GM23248 (cell line): ENCODE measurements at regions not wholly inside any gene's neighbourhood (a gene's known extent, or its start where the extent isn't known, plus 50 kb on each side); places are given as distances from the start of the nearest gene placed in this dataset.

Experiments used
- DNase-seq: peaks from one replicate; pipeline ENCODE4 v3.0.0-alpha.2; 2015
- H2AFZ ChIP-seq: fragments of 200-600 bp; sonication (generic); 2 replicates; pipeline ENCODE4 v1.6.1; 2016; ENCODE audit warnings: antibody characterized with exemption
- H3F3A ChIP-seq: fragments of 200-600 bp; sonication (generic); 2 replicates; pipeline ENCODE4 v1.6.1; 2016; ENCODE audit warnings: mild to moderate bottlenecking, antibody characterized with exemption, mixed run types; ENCODE audit not compliant: insufficient read depth
- H3K27ac ChIP-seq: fragments of 200-600 bp; sonication (generic); 2 replicates; pipeline ENCODE4 v1.5.1; 2016; ENCODE audit warnings: mild to moderate bottlenecking
- H3K27me3 ChIP-seq: fragments of 200-600 bp; sonication (generic); replicated peaks from 2 replicates; pipeline ENCODE4 v1.6.1; 2016; ENCODE audit warnings: mild to moderate bottlenecking; ENCODE audit not compliant: insufficient read depth
- H3K36me3 ChIP-seq: fragments of 200-600 bp; sonication (generic); 2 replicates; pipeline ENCODE4 v1.6.1; 2016; ENCODE audit warnings: low read depth, mild to moderate bottlenecking
- H3K4me1 ChIP-seq: fragments of 200-600 bp; sonication (generic); 2 replicates; pipeline ENCODE4 v1.6.1; 2016; ENCODE audit warnings: mild to moderate bottlenecking; ENCODE audit not compliant: insufficient read depth
- H3K4me2 ChIP-seq: fragments of 200-600 bp; sonication (generic); one replicate; pipeline ENCODE4 v1.6.1; 2016; ENCODE audit warnings: mild to moderate bottlenecking; ENCODE audit not compliant: unreplicated experiment
- H3K4me3 ChIP-seq: fragments of 200-600 bp; sonication (generic); 2 replicates; pipeline ENCODE4 v1.5.1; 2016; ENCODE audit warnings: mild to moderate bottlenecking
- H3K79me2 ChIP-seq: fragments of 200-600 bp; sonication (generic); 2 replicates; pipeline ENCODE4 v1.6.1; 2016; ENCODE audit warnings: mild to moderate bottlenecking; ENCODE audit not compliant: insufficient read depth
- H3K9ac ChIP-seq: fragments of 200-600 bp; sonication (generic); 2 replicates; pipeline ENCODE4 v1.6.1; 2016; ENCODE audit warnings: mild to moderate bottlenecking
- H3K9me2 ChIP-seq: fragments of 200-600 bp; sonication (generic); 2 replicates; pipeline ENCODE4 v1.6.1; 2016; ENCODE audit warnings: mixed run types, mild to moderate bottlenecking, moderate library complexity; ENCODE audit not compliant: insufficient read depth
- H3K9me3 ChIP-seq: fragments of 200-600 bp; sonication (generic); one replicate; pipeline ENCODE4 v1.6.1; 2017; ENCODE audit warnings: low read depth
- H4K20me1 ChIP-seq: fragments of 200-600 bp; sonication (generic); 2 replicates; pipeline ENCODE4 v1.6.0; 2016; ENCODE audit not compliant: insufficient read depth
- EZH2 ChIP-seq: fragments of 200-600 bp; sonication (generic); IDR thresholded peaks from 2 replicates; pipeline ENCODE4 v1.6.1; 2018; ENCODE audit warnings: antibody characterized with exemption, mild to moderate bottlenecking; ENCODE audit not compliant: insufficient read depth, poor library complexity, severe bottlenecking
- EZH2phosphoT487 ChIP-seq: fragments of 200-600 bp; sonication (generic); IDR thresholded peaks from 2 replicates; pipeline ENCODE4 v1.6.1; 2018; ENCODE audit warnings: antibody characterized with exemption, moderate library complexity, mild to moderate bottlenecking, low read depth; ENCODE audit not compliant: insufficient read depth
- WGBS, 2 experiments: methylation state at CpG; one replicate each; pipeline ENCODE4 v1.1.6; 2015 to 2017; ENCODE audit warnings: low lambda C conversion rate in 2 of 2, low coverage in 1 of 2; ENCODE audit errors: missing lambda C conversion rate in 2 of 2; 5-methylcytosine and 5-hydroxymethylcytosine counted together
- in situ Hi-C: fragments of 300-500 bp; cut with MboI; formaldehyde crosslinking; loops from 2 replicates; pipeline ENCODE4 v1.15.0; 2020

DNA sequence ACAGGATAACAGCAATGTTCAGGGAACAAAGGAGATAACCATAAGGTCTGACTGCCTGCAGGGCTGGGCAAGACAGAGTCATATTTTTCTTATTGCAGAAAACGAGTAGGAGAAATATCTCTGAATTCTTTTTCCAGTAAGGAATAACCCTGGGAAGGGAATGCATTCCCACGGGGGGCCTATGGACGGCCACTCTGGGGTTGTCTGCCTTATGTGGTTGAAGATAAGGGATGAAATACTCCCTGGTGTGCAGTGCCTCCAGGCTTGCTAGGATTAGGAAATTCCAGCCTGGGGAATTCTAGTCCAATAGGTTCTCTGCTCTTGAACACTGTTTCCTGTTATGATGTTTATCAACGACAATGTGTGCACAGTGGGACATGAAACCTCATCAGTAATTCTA is 185.3 kb upstream of the HSFY2 start:
- Histone ChIP-seq H3K27ac (no peak overlapping the region), H2AFZ (no peak overlapping the region), H3K4me2 (no peak overlapping the region), H3K36me3 (no peaks in the 10 kb centered on the region), H3K9me3 (no peaks in the 10 kb centered on the region), H3K27me3 (no peaks in the 10 kb centered on the region), H3K4me1 (no peaks in the 10 kb centered on the region), H3K9ac (no peak overlapping the region), H3K4me3 (no peak overlapping the region), H3K9me2 (no peaks in the 10 kb centered on the region), H4K20me1 (no peaks in the 10 kb centered on the region), H3F3A (no peaks in the 10 kb centered on the region), H3K79me2 (no peaks in the 10 kb centered on the region)
- DNase-seq: no peak
- 78 to 89% methylated on average over 4 of the region's 4 CpGs for WGBS, 2 experiments
- TF ChIP-seq EZH2phosphoT487: no peak
- no peak for TF ChIP-seq EZH2
- in situ Hi-C loops: no loop called here

DNA sequence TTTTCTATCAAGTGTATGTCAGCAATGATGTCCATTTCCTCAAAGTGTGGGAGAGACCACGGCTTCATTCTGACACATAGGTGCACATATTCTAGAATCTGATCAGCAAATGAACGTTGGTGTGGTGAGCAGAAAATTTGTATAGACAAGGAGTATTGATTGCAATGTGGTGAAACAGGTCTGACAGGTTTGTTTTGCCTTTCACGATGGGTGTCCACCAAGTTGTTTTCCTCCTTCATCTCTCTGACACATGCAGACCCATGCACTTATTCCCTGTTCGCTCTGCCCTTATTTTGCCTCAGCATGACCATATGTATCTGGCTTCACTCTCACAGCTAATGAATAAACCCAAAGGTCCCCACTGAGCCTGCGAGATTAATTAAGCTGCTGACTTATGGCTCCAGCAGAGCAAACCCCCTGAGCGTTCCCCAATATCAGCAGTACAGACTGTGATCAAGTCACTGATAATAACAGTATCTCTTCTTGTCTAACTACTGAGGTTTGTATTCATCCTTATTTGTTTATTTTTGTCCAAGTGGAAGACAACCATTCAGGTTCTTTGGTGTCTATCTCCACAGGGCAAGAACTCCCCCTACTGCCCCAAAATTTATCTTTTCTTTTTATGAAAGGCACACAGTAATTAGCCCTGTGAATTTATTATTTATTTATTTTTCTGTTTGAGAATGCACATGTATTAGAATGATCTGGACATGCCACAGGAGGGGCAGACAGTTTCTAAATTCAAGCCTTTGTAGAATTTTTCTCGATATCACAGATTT is 178.3 kb upstream of the HSFY2 start:
- no peaks in the 10 kb centered on the region for H3K79me2 ChIP-seq
- H3K4me3 ChIP-seq: no peak overlapping the region
- no peaks in the 10 kb centered on the region for H3F3A ChIP-seq
- H3K36me3 ChIP-seq: no peaks in the 10 kb centered on the region
- no peaks in the 10 kb centered on the region for H4K20me1 ChIP-seq
- no peak overlapping the region for H3K4me2 ChIP-seq
- no peak for TF ChIP-seq EZH2phosphoT487
- TF ChIP-seq EZH2: no peak
- no peak overlapping the region for H2AFZ ChIP-seq
- H3K9ac ChIP-seq: no peak overlapping the region
- no peak overlapping the region for H3K27ac ChIP-seq
- H3K9me3 ChIP-seq: no peaks in the 10 kb centered on the region
- in situ Hi-C loops: no loop called here
- 0 out of 2 replicates have a peak, but pooled peaks cover 6% of the 10 kb centered on the region for H3K4me1 ChIP-seq
- DNase-seq: peak; percentile 4
- H3K9me2 ChIP-seq: no peaks in the 10 kb centered on the region
- WGBS, 2 experiments: 97 to 100% methylated on average over 7 of the region's 7 CpGs
- no peaks in the 10 kb centered on the region for H3K27me3 ChIP-seq

DNA sequence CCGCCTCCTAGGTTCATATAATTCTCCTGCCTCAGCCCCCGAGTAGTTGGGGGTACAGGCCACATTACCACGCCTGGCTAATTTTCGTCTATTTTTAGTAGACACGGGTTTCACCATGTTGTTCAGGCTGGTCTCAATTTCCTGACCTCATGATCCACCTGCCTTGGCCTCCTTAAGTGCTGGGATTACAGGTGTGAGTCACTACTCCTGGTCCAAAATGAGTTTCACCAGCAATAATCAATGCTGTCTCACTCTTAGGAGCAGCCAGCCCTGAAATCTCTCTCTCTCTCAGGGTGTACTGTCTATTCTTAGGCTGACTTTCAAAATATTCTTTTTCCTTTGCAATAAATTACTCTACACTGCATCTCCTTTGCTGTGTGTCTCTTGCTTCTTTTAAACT is 177.5 kb upstream of the HSFY2 start:
- H4K20me1 ChIP-seq: no peaks in the 10 kb centered on the region
- H3K27ac ChIP-seq: no peak overlapping the region
- H3K9me2 ChIP-seq: no peaks in the 10 kb centered on the region
- in situ Hi-C loops: no loop called here
- no peak overlapping the region for H3K4me3 ChIP-seq
- no peak overlapping the region for H2AFZ ChIP-seq
- no peak overlapping the region for H3K9ac ChIP-seq
- H3K27me3 ChIP-seq: no peaks in the 10 kb centered on the region
- H3K9me3 ChIP-seq: no peaks in the 10 kb centered on the region
- H3K4me1 ChIP-seq: 0 out of 2 replicates have a peak, but pooled peaks cover 6% of the 10 kb centered on the region
- H3F3A ChIP-seq: no peaks in the 10 kb centered on the region
- DNase-seq: no peak
- H3K36me3 ChIP-seq: no peaks in the 10 kb centered on the region
- WGBS, 2 experiments: 95 to 98% methylated on average over 5 of the region's 5 CpGs
- no peak for TF ChIP-seq EZH2
- no peak for TF ChIP-seq EZH2phosphoT487
- no peak overlapping the region for H3K4me2 ChIP-seq
- no peaks in the 10 kb centered on the region for H3K79me2 ChIP-seq

GRCh38 chrY:18936831-18937230 is 163.3 kb upstream of the HSFY2 start:
- no peaks in the 10 kb centered on the region for H3K27me3 ChIP-seq
- no peaks in the 10 kb centered on the region for H3K79me2 ChIP-seq
- TF ChIP-seq EZH2phosphoT487 (no peak), EZH2 (no peak)
- H3K27ac ChIP-seq: no peak overlapping the region
- no peaks in the 10 kb centered on the region for H3K4me1 ChIP-seq
- no peak overlapping the region for H3K4me3 ChIP-seq
- no peaks in the 10 kb centered on the region for H3K9me2 ChIP-seq
- no peak overlapping the region for H2AFZ ChIP-seq
- H3K36me3 ChIP-seq: no peaks in the 10 kb centered on the region
- H4K20me1 ChIP-seq: no peaks in the 10 kb centered on the region
- H3F3A ChIP-seq: no peaks in the 10 kb centered on the region
- no peak overlapping the region for H3K4me2 ChIP-seq
- no peak overlapping the region for H3K9ac ChIP-seq
- no peak for DNase-seq
- in situ Hi-C loops: no loop called here
- no peaks in the 10 kb centered on the region for H3K9me3 ChIP-seq

DNA sequence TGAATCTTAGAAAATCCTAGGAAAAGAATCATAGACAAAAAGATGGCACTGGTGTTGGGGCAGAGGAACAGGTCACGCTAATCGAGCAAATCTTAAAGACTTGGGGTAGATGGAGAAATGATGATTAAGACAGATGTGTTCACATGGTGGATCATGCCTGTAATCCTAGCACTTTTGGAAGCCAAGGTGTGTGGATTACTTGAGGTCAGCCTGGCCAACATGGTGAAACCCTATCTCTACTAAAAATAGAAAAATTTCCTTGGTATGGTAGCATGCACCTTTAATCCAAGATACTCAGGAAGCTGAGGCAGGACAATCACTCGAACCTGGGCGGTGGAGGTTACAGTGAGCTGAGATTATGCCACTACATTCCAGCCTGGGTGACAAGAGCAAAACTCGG is 145.7 kb upstream of the HSFY2 start:
- 87 to 88% methylated on average over 5 of the region's 5 CpGs for WGBS, 2 experiments
- in situ Hi-C loops: no loop called here

More for the DNA sequence above, 145.7 kb upstream of the HSFY2 start:
- H3K27me3 ChIP-seq: no peaks in the 10 kb centered on the region
- no peaks in the 10 kb centered on the region for H3K36me3 ChIP-seq
- DNase-seq: no peak
- no peaks in the 10 kb centered on the region for H4K20me1 ChIP-seq
- no peaks in the 10 kb centered on the region for H3K9me2 ChIP-seq
- H3K9ac ChIP-seq: no peak overlapping the region
- H3K9me3 ChIP-seq: no peaks in the 10 kb centered on the region
- H3K79me2 ChIP-seq: no peaks in the 10 kb centered on the region
- no peaks in the 10 kb centered on the region for H3F3A ChIP-seq
- TF ChIP-seq EZH2phosphoT487: no peak
- no peak for TF ChIP-seq EZH2
- H3K4me2 ChIP-seq: no peak overlapping the region
- no peak overlapping the region for H3K27ac ChIP-seq
- H3K4me1 ChIP-seq: 0 out of 2 replicates have a peak, but pooled peaks cover 13% of the 10 kb centered on the region
- H3K4me3 ChIP-seq: no peak overlapping the region
- no peak overlapping the region for H2AFZ ChIP-seq
